Sigmoid colon (tissue), 6 donors: ENCODE measurements at regions not wholly inside any gene's neighbourhood (a gene's known extent, or its start where the extent isn't known, plus 50 kb on each side); places are given as distances from the start of the nearest gene placed in this dataset.

Source experiments
- DNase-seq: peaks from one replicate; pipeline ENCODE4 v3.0.0-alpha.2; 2019
- H3K27ac ChIP-seq, 4 donors: fragments of 200-600 bp; sonication (generic); one replicate each; pipeline ENCODE4 v1.5.1; 2016 to 2019; ENCODE audit warnings: mild to moderate bottlenecking in 1 of 4
- H3K27me3 ChIP-seq, 3 donors: fragments of 200-600 bp; sonication (generic); one replicate each; pipeline ENCODE4 v1.5.1; 2019; ENCODE audit warnings: mild to moderate bottlenecking in 1 of 3
- H3K36me3 ChIP-seq, 4 donors: fragments of 200-600 bp; sonication (generic); one replicate each; pipeline ENCODE4 v1.5.1; 2016 to 2019
- H3K4me1 ChIP-seq, 4 donors: fragments of 200-600 bp; sonication (generic); one replicate each; pipeline ENCODE4 v1.5.1; 2017 to 2019
- H3K4me3 ChIP-seq, 4 donors: fragments of 200-600 bp; sonication (generic); one replicate each; pipeline ENCODE4 v1.5.1; 2017 to 2019; ENCODE audit warnings: mild to moderate bottlenecking in 2 of 4, moderate library complexity in 1 of 4
- H3K9me3 ChIP-seq, 4 donors: fragments of 200-600 bp in 3 of 4; sonication (generic) in 3 of 4; one replicate each; pipeline versions ENCODE4 v1.5.1 to v1.6.1; 2013 to 2019
- EP300 ChIP-seq, 4 donors: sonication (generic); formaldehyde crosslinking; IDR thresholded peaks; one replicate each; pipeline ENCODE4 v1.6.1; 2017; ENCODE audit warnings: antibody characterized with exemption in 4 of 4
- POLR2A ChIP-seq, 2 donors: fragments of 450-650 bp; IDR thresholded peaks; one replicate each; pipeline ENCODE4 v1.6.1; 2016; ENCODE audit warnings: antibody characterized with exemption in 2 of 2, mild to moderate bottlenecking in 2 of 2, moderate library complexity in 2 of 2
- POLR2AphosphoS5 ChIP-seq, 4 donors: sonication (generic); formaldehyde crosslinking; IDR thresholded peaks; one replicate each; pipeline ENCODE4 v1.6.1; 2017; ENCODE audit warnings: antibody characterized with exemption in 4 of 4
- WGBS, 2 donors: extraction: QIAGEN DNeasy Blood & Tissue Kit; methylation state at CpG; one replicate each; pipeline ENCODE4 v1.1.7; 2013; 5-methylcytosine and 5-hydroxymethylcytosine counted together
- intact Hi-C: fragments of 100-400 bp; cut with DNase I; formaldehyde crosslinking; loops from one replicate; pipeline ENCODE4 v1.15.1; 2023
- TF ChIP-seq, protein P1 (sequence below), 4 experiments: fragments of 450-650 bp in 3 of 4; fragments of 200-600 bp in 1 of 4; IDR thresholded peaks; one replicate each; pipeline ENCODE4 v1.5.1; 2016 to 2019; ENCODE audit warnings: antibody characterized with exemption in 4 of 4, mild to moderate bottlenecking in 3 of 4, moderate library complexity in 2 of 4
- donor health status: healthy with polysubstance abuse.
- donor health status: healthy.

DNA sequence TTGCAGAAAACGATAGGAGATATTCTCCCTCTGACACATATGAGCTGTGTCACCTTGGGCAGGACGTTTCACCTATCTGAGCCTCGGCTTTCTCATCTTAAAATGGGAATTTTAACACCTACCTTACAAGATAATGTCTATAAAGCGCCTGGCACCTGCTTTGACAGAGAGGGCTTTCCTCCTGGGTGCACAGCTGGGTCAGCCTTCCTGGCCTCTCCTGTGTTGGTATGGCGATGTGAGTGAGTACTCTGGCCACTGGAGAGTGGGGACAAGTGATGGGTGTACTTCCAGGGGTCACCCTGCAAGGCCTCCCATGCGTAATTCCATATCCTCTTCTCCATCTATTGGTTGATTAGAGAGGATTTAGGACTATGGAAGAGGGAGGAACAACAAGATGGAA is 113.1 kb upstream of the SMIM23 start:
- H3K4me1 ChIP-seq = peaks cover 0 to 7% (median 3%) of the 10 kb centered on the region in 4 donors
- no peaks in the 10 kb centered on the region for H3K27me3 ChIP-seq
- 74 to 88% methylated on average over 6 of the region's 6 CpGs for WGBS, 2 donors
- DNase-seq = no peak
- no peak overlapping the region for H3K27ac ChIP-seq
- peaks cover 0 to 4% (median 0%) of the 10 kb centered on the region in 4 donors for H3K9me3 ChIP-seq
- no peak overlapping the region for H3K4me3 ChIP-seq
- no peaks in the 10 kb centered on the region for H3K36me3 ChIP-seq
- intact Hi-C loops = no loop called here
- TF ChIP-seq, protein P1, sequence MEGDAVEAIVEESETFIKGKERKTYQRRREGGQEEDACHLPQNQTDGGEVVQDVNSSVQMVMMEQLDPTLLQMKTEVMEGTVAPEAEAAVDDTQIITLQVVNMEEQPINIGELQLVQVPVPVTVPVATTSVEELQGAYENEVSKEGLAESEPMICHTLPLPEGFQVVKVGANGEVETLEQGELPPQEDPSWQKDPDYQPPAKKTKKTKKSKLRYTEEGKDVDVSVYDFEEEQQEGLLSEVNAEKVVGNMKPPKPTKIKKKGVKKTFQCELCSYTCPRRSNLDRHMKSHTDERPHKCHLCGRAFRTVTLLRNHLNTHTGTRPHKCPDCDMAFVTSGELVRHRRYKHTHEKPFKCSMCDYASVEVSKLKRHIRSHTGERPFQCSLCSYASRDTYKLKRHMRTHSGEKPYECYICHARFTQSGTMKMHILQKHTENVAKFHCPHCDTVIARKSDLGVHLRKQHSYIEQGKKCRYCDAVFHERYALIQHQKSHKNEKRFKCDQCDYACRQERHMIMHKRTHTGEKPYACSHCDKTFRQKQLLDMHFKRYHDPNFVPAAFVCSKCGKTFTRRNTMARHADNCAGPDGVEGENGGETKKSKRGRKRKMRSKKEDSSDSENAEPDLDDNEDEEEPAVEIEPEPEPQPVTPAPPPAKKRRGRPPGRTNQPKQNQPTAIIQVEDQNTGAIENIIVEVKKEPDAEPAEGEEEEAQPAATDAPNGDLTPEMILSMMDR (IDR thresholded peaks at IDR 0.05) = no peak
- TF ChIP-seq EP300 (IDR thresholded peaks at IDR 0.05) (no peak), POLR2A (IDR thresholded peaks at IDR 0.05) (no peak), POLR2AphosphoS5 (IDR thresholded peaks at IDR 0.05) (no peak)

DNA sequence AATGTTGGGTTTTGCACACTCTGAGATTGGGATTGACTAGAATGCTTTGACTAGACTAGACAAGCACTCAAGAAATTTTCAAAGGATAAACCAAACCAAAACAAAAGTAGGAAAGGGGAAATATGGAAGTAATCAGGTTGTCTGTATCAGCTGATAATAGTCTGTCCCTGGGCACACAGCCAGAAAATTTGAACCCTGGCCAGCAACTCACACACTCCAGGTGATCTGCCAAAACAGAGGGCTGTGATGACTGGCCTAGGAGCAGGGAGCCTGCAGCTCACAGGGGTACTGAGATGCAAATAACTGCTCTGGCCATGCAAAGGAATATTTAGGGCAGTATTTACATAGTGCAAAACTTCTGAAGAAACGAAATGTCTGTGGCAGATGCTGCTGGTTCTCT is 112.3 kb upstream of the SMIM23 start:
- DNase-seq = no peak
- Histone ChIP-seq H3K36me3 (no peaks in the 10 kb centered on the region), H3K4me1 (no peaks in the 10 kb centered on the region), H3K9me3 (peaks cover 0 to 4% (median 0%) of the 10 kb centered on the region in 4 donors), H3K27ac (no peak overlapping the region), H3K4me3 (no peak overlapping the region), H3K27me3 (no peaks in the 10 kb centered on the region)
- intact Hi-C loops = no loop called here
- WGBS, 2 donors = 39 to 78% methylated on average over 1 of the region's 1 CpG
- TF ChIP-seq POLR2A (IDR thresholded peaks at IDR 0.05) (no peak), EP300 (IDR thresholded peaks at IDR 0.05) (no peak), POLR2AphosphoS5 (IDR thresholded peaks at IDR 0.05) (no peak)
- TF ChIP-seq, protein P1 (IDR thresholded peaks at IDR 0.05) = no peak

DNA sequence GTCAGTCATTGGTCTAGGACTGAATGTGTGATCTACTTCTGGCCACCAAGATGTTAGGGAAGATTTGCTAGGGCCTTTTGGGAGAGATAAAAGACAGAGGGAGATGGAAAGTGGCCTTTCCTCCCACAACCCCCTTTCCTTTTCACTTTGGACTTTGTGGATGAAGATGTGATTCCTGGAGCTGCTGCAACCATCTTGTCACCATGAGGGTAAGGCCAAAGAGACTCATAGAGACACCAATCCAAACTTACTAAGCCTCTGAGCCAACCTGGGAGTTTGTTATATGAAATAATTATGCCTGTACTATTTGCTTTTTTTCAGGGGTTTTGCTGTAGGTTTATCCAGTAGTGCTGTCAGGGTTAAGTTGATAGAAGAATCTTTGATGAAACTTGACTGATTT is 111.8 kb upstream of the SMIM23 start:
- Histone ChIP-seq H3K27ac (no peak overlapping the region), H3K27me3 (no peaks in the 10 kb centered on the region), H3K4me3 (no peak overlapping the region), H3K9me3 (peaks cover 0 to 4% (median 0%) of the 10 kb centered on the region in 4 donors), H3K36me3 (no peaks in the 10 kb centered on the region), H3K4me1 (peaks cover 0 to 5% (median 0%) of the 10 kb centered on the region in 4 donors)
- DNase-seq = no peak
- TF ChIP-seq POLR2A (IDR thresholded peaks at IDR 0.05) (no peak), EP300 (IDR thresholded peaks at IDR 0.05) (no peak), POLR2AphosphoS5 (IDR thresholded peaks at IDR 0.05) (no peak)
- TF ChIP-seq, protein P1 (IDR thresholded peaks at IDR 0.05) = no peak
- intact Hi-C loops = no loop called here

DNA sequence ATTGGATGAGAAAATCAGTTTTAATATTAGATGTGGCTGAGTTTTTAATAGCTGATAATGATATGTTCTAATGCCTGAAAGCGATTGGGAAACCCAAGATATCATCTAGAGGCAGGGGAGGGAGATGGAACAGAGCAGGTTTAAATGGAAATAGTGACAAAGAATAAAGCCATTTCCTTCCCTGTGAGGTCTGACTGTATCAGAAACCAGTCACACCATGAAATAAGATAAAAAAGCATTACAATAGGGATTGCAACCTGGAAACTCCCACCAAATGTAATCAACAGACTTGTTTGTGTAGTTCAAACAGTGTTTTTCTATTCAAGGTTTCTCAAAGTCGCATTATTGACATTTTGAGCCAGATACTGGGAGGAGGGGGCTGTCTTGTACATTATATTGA is 110.1 kb upstream of the SMIM23 start:
- H3K36me3 ChIP-seq = no peaks in the 10 kb centered on the region
- no peaks in the 10 kb centered on the region for H3K27me3 ChIP-seq
- H3K4me1 ChIP-seq = peaks cover 0 to 10% (median 0%) of the 10 kb centered on the region in 4 donors
- no peak overlapping the region for H3K4me3 ChIP-seq
- no peak overlapping the region for H3K27ac ChIP-seq
- 71 to 77% methylated on average over 2 of the region's 2 CpGs for WGBS, 2 donors
- no peak for TF ChIP-seq EP300 (IDR thresholded peaks at IDR 0.05)
- no peak for TF ChIP-seq POLR2AphosphoS5 (IDR thresholded peaks at IDR 0.05)
- TF ChIP-seq POLR2A (IDR thresholded peaks at IDR 0.05) = no peak
- TF ChIP-seq, protein P1 (IDR thresholded peaks at IDR 0.05) = no peak
- no peak for DNase-seq
- peaks cover 0 to 4% (median 0%) of the 10 kb centered on the region in 4 donors for H3K9me3 ChIP-seq
- intact Hi-C loops = no loop called here

DNA sequence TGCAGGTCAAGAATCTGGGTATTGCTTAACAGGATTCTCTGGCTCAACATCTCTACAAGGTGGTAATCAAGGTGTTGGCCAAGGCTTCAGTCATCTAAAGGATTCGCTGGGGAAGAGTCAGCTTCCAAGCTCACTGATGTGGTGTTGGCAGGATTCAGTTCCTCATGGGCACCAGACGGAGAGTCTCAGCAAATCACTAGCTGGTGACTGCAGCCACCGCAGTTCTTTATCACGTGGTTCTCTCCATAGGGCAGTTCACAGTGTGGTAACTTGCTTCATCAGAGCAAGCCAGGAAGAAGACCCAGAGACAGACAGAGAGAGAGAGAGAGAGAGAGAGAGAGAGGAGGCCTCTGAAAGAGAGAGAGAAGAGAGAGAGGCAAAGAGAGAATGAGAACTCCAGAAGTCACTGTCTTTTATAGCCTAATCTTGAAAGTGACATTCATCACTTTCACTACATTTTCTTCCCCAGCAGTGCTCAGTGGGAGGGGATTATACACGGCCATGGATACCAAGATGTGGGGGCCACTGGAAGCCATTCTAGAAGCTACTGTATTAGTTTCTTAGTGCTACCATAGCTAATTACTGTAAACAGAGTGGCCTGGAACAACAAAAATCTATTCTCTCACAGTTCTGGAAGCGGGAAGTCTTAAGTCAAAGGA is 109.2 kb upstream of the SMIM23 start:
- Histone ChIP-seq H3K27me3 (no peaks in the 10 kb centered on the region), H3K4me3 (no peak overlapping the region), H3K27ac (no peak overlapping the region), H3K4me1 (peaks cover 0 to 10% (median 0%) of the 10 kb centered on the region in 4 donors), H3K36me3 (no peaks in the 10 kb centered on the region), H3K9me3 (peaks cover 0 to 4% (median 0%) of the 10 kb centered on the region in 4 donors)
- TF ChIP-seq POLR2AphosphoS5 (IDR thresholded peaks at IDR 0.05) (no peak), POLR2A (IDR thresholded peaks at IDR 0.05) (no peak), EP300 (IDR thresholded peaks at IDR 0.05) (no peak)
- TF ChIP-seq, protein P1 (IDR thresholded peaks at IDR 0.05) = no peak
- DNase-seq = no peak
- 59 to 72% methylated on average over 6 of the region's 6 CpGs for WGBS, 2 donors
- intact Hi-C loops = no loop called here
